ENCODE measurements at regions not wholly inside any gene's neighbourhood (a gene's known extent, or its start where the extent isn't known, plus 50 kb on each side); places are given as distances from the start of the nearest gene placed in this dataset.

- DNase-seq (ENCODE audit: low spot score) = no peak
Measured at GRCh38 chr13:39100996-39101738, 62.9 kb downstream of the NHLRC3 start.

- no peak for DNase-seq (ENCODE audit: low spot score)
Measured at GRCh38 chr13:39102981-39103490, 64.8 kb downstream of the NHLRC3 start.

GRCh38 chr13:39105110-39105509, 66.9 kb downstream of the NHLRC3 start:
- no peak for DNase-seq (ENCODE audit: low spot score)

GRCh38 chr13:39106216-39107005, 68.2 kb downstream of the NHLRC3 start:
- DNase-seq (ENCODE audit: low spot score) = no peak

- no peak for DNase-seq (ENCODE audit: low spot score)
Measured at GRCh38 chr13:39107561-39107960, 69.3 kb downstream of the NHLRC3 start.

- no peak for DNase-seq (ENCODE audit: low spot score)
Measured at GRCh38 chr13:39108783-39109182, 70.5 kb downstream of the NHLRC3 start.

GRCh38 chr13:39110518-39111097, 72.4 kb downstream of the NHLRC3 start:
- no peak for DNase-seq (ENCODE audit: low spot score)

GRCh38 chr13:39111145-39111544, 72.9 kb downstream of the NHLRC3 start:
- no peak for DNase-seq (ENCODE audit: low spot score)

GRCh38 chr13:39119422-39119821, 81.2 kb downstream of the NHLRC3 start:
- no peak for DNase-seq (ENCODE audit: low spot score)

- DNase-seq (ENCODE audit: low spot score) = no peak
Measured at GRCh38 chr13:39123578-39123977, 85.3 kb downstream of the NHLRC3 start.

GRCh38 chr13:39129213-39129612, 91.0 kb downstream of the NHLRC3 start:
- no peak for DNase-seq (ENCODE audit: low spot score)

GRCh38 chr13:39130301-39130700, 92.0 kb downstream of the NHLRC3 start:
- DNase-seq (ENCODE audit: low spot score) = no peak

- no peak for DNase-seq (ENCODE audit: low spot score)
Measured at GRCh38 chr13:39132286-39133230, 94.3 kb downstream of the NHLRC3 start.

GRCh38 chr13:39133781-39134180, 95.5 kb downstream of the NHLRC3 start:
- DNase-seq (ENCODE audit: low spot score) = no peak

- no peak for DNase-seq (ENCODE audit: low spot score)
Measured at GRCh38 chr13:39134574-39134973, 96.3 kb downstream of the NHLRC3 start.

GRCh38 chr13:39144391-39144790, 106.1 kb downstream of the NHLRC3 start:
- no peak for DNase-seq (ENCODE audit: low spot score)

GRCh38 chr13:39144941-39145533, 106.8 kb downstream of the NHLRC3 start:
- peak; percentile 10 for DNase-seq (ENCODE audit: low spot score)

GRCh38 chr13:39148513-39148961, 110.3 kb downstream of the NHLRC3 start:
- DNase-seq (ENCODE audit: low spot score) = no peak

GRCh38 chr13:39149896-39150295, 111.6 kb downstream of the NHLRC3 start:
- no peak for DNase-seq (ENCODE audit: low spot score)

- DNase-seq (ENCODE audit: low spot score) = no peak
Measured at GRCh38 chr13:39154041-39154440, 115.8 kb downstream of the NHLRC3 start.

- DNase-seq (ENCODE audit: low spot score) = no peak
Measured at GRCh38 chr13:39159393-39159792, 121.1 kb downstream of the NHLRC3 start.
